ENCODE measurements at regions not wholly inside any gene's neighbourhood (a gene's known extent, or its start where the extent isn't known, plus 50 kb on each side); places are given as distances from the start of the nearest gene placed in this dataset.

- TF ChIP-seq EZH2 (IDR thresholded peaks at IDR 0.05): no peak
- TF ChIP-seq POLR2AphosphoS5 (IDR thresholded peaks at IDR 0.05; ENCODE audit: borderline replicate concordance, low read depth, low read length): no peak
These were observed 398.7 kb upstream of the PPP1R2C start for GRCh38 chrX:43176686-43177085.

Data from SK-N-MC (cell line).